ENCODE measurements at regions not wholly inside any gene's neighbourhood (a gene's known extent, or its start where the extent isn't known, plus 50 kb on each side); places are given as distances from the start of the nearest gene placed in this dataset.

GRCh38 chr1:91201694-91202093 lies 179.9 kb upstream of the ZNF644 start:
- TF ChIP-seq CTCF (IDR thresholded peaks at IDR 0.05) (no peak), POLR2A (IDR thresholded peaks at IDR 0.05) (no peak)
